GM12878 (cell line): ENCODE measurements at regions not wholly inside any gene's neighbourhood (a gene's known extent, or its start where the extent isn't known, plus 50 kb on each side); places are given as distances from the start of the nearest gene placed in this dataset.
A peak's percentile ranks its signal among the peaks of the same experiment; 100 is the strongest.

ENCODE experiments used
- ATAC-seq: fragments of 200-7000 bp; cut with Tn5 transposase; 3 replicates; pipeline ENCODE4 v1.9.1; 2020; ENCODE audit warnings: mild to moderate bottlenecking, moderate library complexity
- BruUV-seq: library from RNA; stranded (reverse); fragments of 400-500 nt; replicated peaks from 2 replicates; lab custom pipeline; 2021; lab: Mats Ljungman, UMichigan
- CTCF ChIA-PET: fragments of 300-600 bp; sonication (Branson Sonifier 250); formaldehyde crosslinking; extraction: SDS; loops from one replicate; lab custom pipeline; 2021; ENCODE audit warnings: inconsistent platforms; lab: Yijun Ruan, JAX
- POLR2A ChIA-PET: fragments of 350-600 bp; formaldehyde crosslinking; extraction: SDS; loops from one replicate; lab custom pipeline; 2021; ENCODE audit warnings: inconsistent platforms; lab: Charles Lee
- RAD21 ChIA-PET: fragments of 300-600 bp; sonication (Branson Sonifier 250); formaldehyde crosslinking; loops from one replicate; lab custom pipeline; 2023; ENCODE audit warnings: antibody characterized with exemption; ENCODE audit not compliant: unreplicated experiment; lab: Charles Lee
- SMC1A ChIA-PET: fragments of 300-600 bp; sonication (Branson Sonifier 250); formaldehyde crosslinking; loops from one replicate; lab custom pipeline; 2023; ENCODE audit not compliant: unreplicated experiment, uncharacterized antibody; lab: Charles Lee
- DNase-seq: peaks from one replicate; pipeline ENCODE4 v3.0.0-alpha.2; 2011; ENCODE audit warnings: low read depth, low spot score
- FAIRE-seq: peaks from 3 replicates; lab custom pipeline; 2011; peaks lifted over from hg19 to GRCh38; lab: Jason Lieb, UNC
- H2AFZ ChIP-seq: 2 replicates; pipeline ENCODE4 v1.6.0; 2011; ENCODE audit warnings: low read depth, low read length, control low read depth; ENCODE audit not compliant: control insufficient read depth
- H3K27ac ChIP-seq: 2 replicates; pipeline ENCODE4 v1.5.1; 2011; ENCODE audit warnings: control low read depth; ENCODE audit not compliant: control insufficient read depth, insufficient read depth
- H3K27me3 ChIP-seq, 2 experiments: replicated peaks in 1 of 2; 2 replicates each; pipeline versions ENCODE4 v1.6.0 to v1.6.1; 2011; ENCODE audit warnings: low read length in 1 of 2; ENCODE audit not compliant: control insufficient read depth in 2 of 2, insufficient read depth in 2 of 2
- H3K36me3 ChIP-seq, 2 experiments: 2 replicates each; pipeline ENCODE4 v1.5.1; 2011; ENCODE audit warnings: low read length in 1 of 2; ENCODE audit not compliant: control insufficient read depth in 2 of 2, insufficient read depth in 2 of 2
- H3K4me1 ChIP-seq: 2 replicates; pipeline ENCODE4 v1.6.1; 2011; ENCODE audit warnings: mild to moderate bottlenecking, low read length, moderate library complexity, mixed read lengths; ENCODE audit not compliant: control insufficient read depth, insufficient read depth
- H3K4me2 ChIP-seq: 2 replicates; pipeline ENCODE4 v1.6.0; 2011; ENCODE audit warnings: control low read depth; ENCODE audit not compliant: control insufficient read depth, insufficient read depth
- H3K4me3 ChIP-seq: fragments of 200-600 bp; sonication (generic); 2 replicates; pipeline ENCODE4 v1.5.1; 2016
- H3K79me2 ChIP-seq: 2 replicates; pipeline ENCODE4 v1.6.0; 2011; ENCODE audit warnings: low read length; ENCODE audit not compliant: control insufficient read depth, insufficient read depth
- H3K9ac ChIP-seq: 2 replicates; pipeline ENCODE4 v1.8.0; 2011; ENCODE audit warnings: low read length, control low read depth, mixed read lengths; ENCODE audit not compliant: control insufficient read depth, insufficient read depth
- H3K9me3 ChIP-seq: replicated peaks from 3 replicates; pipeline ENCODE4 v1.5.1; 2011; ENCODE audit warnings: mild to moderate bottlenecking, low read length; ENCODE audit not compliant: control insufficient read depth, insufficient read depth
- H4K20me1 ChIP-seq: 2 replicates; pipeline ENCODE4 v1.6.0; 2011; ENCODE audit not compliant: control insufficient read depth, insufficient read depth
- BCL11A ChIP-seq: IDR thresholded peaks from 2 replicates; pipeline ENCODE4 v1.6.1; 2011; ENCODE audit warnings: low read depth, low read length
- CEBPB ChIP-seq, 2 experiments: fragments of 150-350 bp in 1 of 2; IDR thresholded peaks; 2 replicates each; pipeline ENCODE4 v1.6.1; 2012 to 2014; ENCODE audit warnings: low read depth in 2 of 2, low read length in 2 of 2, borderline replicate concordance in 1 of 2, inconsistent platforms in 1 of 2
- FOXM1 ChIP-seq: IDR thresholded peaks from 2 replicates; pipeline ENCODE4 v1.6.1; 2012; ENCODE audit warnings: low read depth, mild to moderate bottlenecking, inconsistent platforms, low read length, moderate library complexity
- HCFC1 ChIP-seq: fragments of 150-350 bp; IDR thresholded peaks from 2 replicates; pipeline ENCODE4 v1.6.1; 2014; ENCODE audit warnings: low read length
- MLLT1 ChIP-seq: fragments of 450-650 bp; IDR thresholded peaks from 2 replicates; pipeline ENCODE4 v1.6.1; 2016; ENCODE audit warnings: mild to moderate bottlenecking
- NR2C2 ChIP-seq: IDR thresholded peaks from 2 replicates; pipeline ENCODE4 v1.6.1; 2011; ENCODE audit warnings: borderline replicate concordance, low read depth; ENCODE audit not compliant: control insufficient read depth, insufficient read length
- PML ChIP-seq: IDR thresholded peaks from 2 replicates; pipeline ENCODE4 v1.6.1; 2012; ENCODE audit warnings: low read length, inconsistent platforms
- POU2F2 ChIP-seq: IDR thresholded peaks from 3 replicates; pipeline ENCODE4 v1.6.1; 2011; ENCODE audit warnings: low read depth, mild to moderate bottlenecking, low read length, borderline replicate concordance
- RUNX3 ChIP-seq: IDR thresholded peaks from 2 replicates; pipeline ENCODE4 v1.6.1; 2012; ENCODE audit warnings: low read length, inconsistent platforms
- SKIL ChIP-seq: fragments of 450-650 bp; IDR thresholded peaks from 2 replicates; pipeline ENCODE4 v1.6.1; 2017; ENCODE audit warnings: mild to moderate bottlenecking, low read depth, inconsistent platforms; ENCODE audit not compliant: poor library complexity, severe bottlenecking
- SMARCA5 ChIP-seq: fragments of 450-650 bp; IDR thresholded peaks from 2 replicates; pipeline ENCODE4 v1.6.1; 2017; ENCODE audit warnings: mild to moderate bottlenecking
- SRF ChIP-seq, 2 experiments: IDR thresholded peaks; 2 replicates each; pipeline ENCODE4 v1.6.1; 2011; ENCODE audit warnings: low read depth in 2 of 2, low read length in 2 of 2, mild to moderate bottlenecking in 1 of 2, moderate library complexity in 1 of 2
- YY1 ChIP-seq: IDR thresholded peaks from 2 replicates; pipeline ENCODE4 v1.6.1; 2011; ENCODE audit warnings: low read depth, mild to moderate bottlenecking, low read length
- WGBS: methylation state at CpG from one replicate; pipeline ENCODE4 v1.1.6; 2016; ENCODE audit warnings: low lambda C conversion rate; ENCODE audit not compliant: insufficient replicate concordance, insufficient coverage; ENCODE audit errors: missing lambda C conversion rate; 5-methylcytosine and 5-hydroxymethylcytosine counted together
- in situ Hi-C: fragments of 300-500 bp; cut with MboI; formaldehyde crosslinking; loops from 9 replicates; pipeline ENCODE4 v1.14.3; 2018; ENCODE audit warnings: mixed read lengths
- intact Hi-C: fragments of 100-400 bp; cut with micrococcal nuclease; formaldehyde crosslinking; loops from one replicate; pipeline ENCODE4 v1.14.2; 2022; ENCODE audit not compliant: unreplicated experiment

GRCh38 chr9:108759835-108760234 lies 96.0 kb downstream of the ACTL7B start:
- DNase-seq = no peak
- ChIA-PET RAD21 (interaction anchor here (1.5 kb wide), 1 partner anchor 1276 kb away, joined by 3 read pairs; no protein-coding TSS in a partner anchor), SMC1A (interaction anchor here (4.8 kb wide), 1 partner anchor 292 kb away, joined by 14 read pairs; no protein-coding TSS in a partner anchor), POLR2A (no interaction called here), CTCF (interaction anchor here (3.2 kb wide), 1 partner anchor 291 kb away, joined by 13 read pairs; no protein-coding TSS in a partner anchor)
- intact Hi-C loops (loop anchor here (2.0 to 5.0 kb wide), 4 partner anchors 193 to 1338 kb away; no protein-coding TSS in a partner anchor), in situ Hi-C loops (loop anchor here (10.0 kb wide), 1 partner anchor 1285 kb away; no protein-coding TSS in a partner anchor)
- ATAC-seq = no peak
- Histone ChIP-seq H3K4me3 (no peak overlapping the region), H3K36me3 (no peaks in the 10 kb centered on the region), H3K4me2 (no peak overlapping the region), H3K27ac (no peak overlapping the region), H4K20me1 (no peaks in the 10 kb centered on the region), H3K79me2 (no peaks in the 10 kb centered on the region), H3K9ac (no peak overlapping the region), H3K4me1 (peaks cover 3% of the 10 kb centered on the region; the same call in 1 of the 2 replicates), H3K27me3 (no peaks in the 10 kb centered on the region), H2AFZ (no peak overlapping the region), H3K9me3 (no peaks in the 10 kb centered on the region)
- no peak for FAIRE-seq
- TF ChIP-seq YY1 (0 out of 2 replicates have a peak, but pooled peaks have one; percentile 27), RUNX3 (no peak)
- whole genome bisulfite sequencing = 14% methylated on average over 2 of the region's 2 CpGs
- no TSS peak for BruUV-seq

- 51% methylated on average over 3 of the region's 3 CpGs for WGBS
- Histone ChIP-seq H4K20me1 (no peaks in the 10 kb centered on the region), H3K4me1 (peaks cover 3% of the 10 kb centered on the region; the same call in 1 of the 2 replicates), H3K36me3 (no peaks in the 10 kb centered on the region), H3K4me2 (no peak overlapping the region), H3K27ac (no peak overlapping the region), H3K79me2 (no peaks in the 10 kb centered on the region), H3K4me3 (no peak overlapping the region), H3K9ac (no peak overlapping the region), H2AFZ (no peak overlapping the region), H3K9me3 (no peaks in the 10 kb centered on the region), H3K27me3 (no peaks in the 10 kb centered on the region)
- ChIA-PET CTCF (interaction anchor here (1.4 to 3.2 kb wide), 2 partner anchors 9 to 291 kb away, joined by 5 to 13 read pairs; no protein-coding TSS in a partner anchor), POLR2A (no interaction called here), SMC1A (interaction anchor here (4.8 kb wide), 1 partner anchor 292 kb away, joined by 14 read pairs; no protein-coding TSS in a partner anchor), RAD21 (interaction anchor here (1.5 kb wide), 1 partner anchor 1275 kb away, joined by 3 read pairs; no protein-coding TSS in a partner anchor)
- ATAC-seq (no peak), DNase-seq (no peak), FAIRE-seq (no peak)
- intact Hi-C loops = no loop called here
- in situ Hi-C loops = no loop called here
- no TSS peak for BruUV-seq
- TF ChIP-seq MLLT1 (no peak), NR2C2 (no peak), SMARCA5 (no peak), SKIL (no peak), SRF (IDR thresholded peaks at IDR 0.05; ENCODE audit: low read depth in 2 of 2, low read length in 2 of 2) (no peak), POU2F2 (no peak), HCFC1 (no peak), FOXM1 (no peak), CEBPB (IDR thresholded peaks at IDR 0.05; ENCODE audit: borderline replicate concordance in 1 of 2, low read depth in 2 of 2, low read length in 2 of 2) (no peak), BCL11A (no peak), PML (no peak)
Measured at GRCh38 chr9:108759399-108759798, 96.4 kb downstream of the ACTL7B start.
